ENCODE measurements at regions not wholly inside any gene's neighbourhood (a gene's known extent, or its start where the extent isn't known, plus 50 kb on each side); places are given as distances from the start of the nearest gene placed in this dataset.

DNA sequence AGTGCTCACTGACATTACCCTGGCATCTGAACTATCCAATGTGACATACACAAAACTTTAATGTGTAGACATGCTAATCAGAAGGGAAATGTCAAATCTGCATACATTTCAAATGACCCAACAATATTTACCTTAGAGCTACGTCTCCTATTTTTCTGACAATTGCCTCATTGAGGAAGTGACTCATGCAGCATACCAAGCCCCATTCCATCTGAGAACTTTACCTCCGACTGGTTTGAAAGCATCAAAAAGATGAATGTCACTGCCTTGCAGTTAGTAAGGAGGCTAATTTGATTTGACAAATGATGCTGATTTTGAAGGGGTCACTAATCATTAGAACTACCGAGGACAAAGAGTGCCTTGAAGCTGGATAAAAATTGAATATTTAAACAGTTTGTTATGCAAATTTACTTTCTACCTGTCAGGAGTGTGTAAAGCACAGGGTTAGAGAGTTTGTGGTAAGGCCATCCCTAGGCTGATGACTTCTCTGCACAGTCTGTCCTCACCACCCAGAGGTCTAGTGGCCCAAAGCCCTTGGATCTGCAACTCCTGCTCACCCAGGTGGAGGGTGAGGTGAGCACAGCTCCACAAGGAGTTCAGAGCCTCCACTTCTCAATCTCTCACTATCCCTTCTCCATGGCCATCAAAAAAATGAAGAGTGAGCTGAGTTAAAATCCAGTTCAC, 500.3 kb upstream of the C1orf87 start:
- DNase-seq: peak; percentile 94

DNA sequence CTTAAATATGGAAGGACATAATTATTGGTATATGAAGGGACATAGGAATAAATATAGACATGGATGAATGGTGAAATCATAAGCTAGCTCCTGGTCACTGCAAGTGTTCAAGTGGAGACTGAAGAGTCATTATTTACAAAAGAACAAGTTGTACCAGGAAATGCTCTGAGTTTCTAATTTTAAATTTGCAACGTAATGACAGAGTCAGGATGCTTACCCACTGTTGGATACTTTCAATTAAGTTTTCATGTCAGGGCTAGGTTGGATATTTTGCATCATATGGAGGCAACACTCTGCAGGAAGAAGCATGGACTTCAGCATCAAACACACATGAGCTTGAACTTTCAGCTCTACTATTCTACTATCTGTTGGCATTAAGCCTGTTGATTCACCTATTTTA, 499.6 kb upstream of the C1orf87 start:
- peak; percentile 96 for DNase-seq

DNA sequence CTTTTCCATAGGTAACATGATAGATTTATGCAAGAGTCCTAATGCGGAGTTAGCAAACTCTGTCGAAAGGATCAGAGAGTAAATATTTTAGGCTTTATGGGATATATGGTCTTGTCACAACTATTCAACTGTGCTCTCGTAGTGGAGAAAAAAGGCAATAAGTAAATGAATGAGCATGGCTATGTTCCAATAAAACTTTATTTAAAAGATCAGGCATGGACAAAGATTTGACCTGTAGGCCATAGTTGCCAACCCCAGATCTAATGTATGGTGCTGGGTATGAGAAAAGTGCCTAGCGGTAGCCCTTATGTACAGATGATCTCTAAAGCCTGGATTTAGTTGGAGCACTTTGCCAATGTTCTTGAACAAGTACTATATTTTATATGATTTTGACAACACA, 498.8 kb upstream of the C1orf87 start:
- DNase-seq: peak; percentile 43

DNA sequence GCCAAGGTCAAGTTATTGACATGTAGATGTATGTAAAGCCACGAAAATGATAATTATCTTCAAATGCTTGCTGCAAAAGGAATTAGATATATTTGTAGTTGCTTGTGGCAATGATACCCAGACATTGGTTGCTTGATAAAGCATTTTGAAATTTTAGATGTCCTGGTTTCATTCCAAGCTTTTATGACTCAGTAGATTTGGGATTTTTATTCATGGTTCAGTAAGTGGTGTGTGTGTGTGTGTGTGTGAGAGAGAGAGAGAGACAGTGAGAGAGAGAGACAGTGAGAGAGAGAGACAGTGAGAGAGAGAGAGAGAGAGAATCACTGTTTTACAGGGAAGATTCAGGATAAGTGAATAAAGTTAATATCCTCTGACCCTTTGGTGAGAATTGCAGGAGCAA, 498.2 kb upstream of the C1orf87 start:
- DNase-seq: no peak

DNA sequence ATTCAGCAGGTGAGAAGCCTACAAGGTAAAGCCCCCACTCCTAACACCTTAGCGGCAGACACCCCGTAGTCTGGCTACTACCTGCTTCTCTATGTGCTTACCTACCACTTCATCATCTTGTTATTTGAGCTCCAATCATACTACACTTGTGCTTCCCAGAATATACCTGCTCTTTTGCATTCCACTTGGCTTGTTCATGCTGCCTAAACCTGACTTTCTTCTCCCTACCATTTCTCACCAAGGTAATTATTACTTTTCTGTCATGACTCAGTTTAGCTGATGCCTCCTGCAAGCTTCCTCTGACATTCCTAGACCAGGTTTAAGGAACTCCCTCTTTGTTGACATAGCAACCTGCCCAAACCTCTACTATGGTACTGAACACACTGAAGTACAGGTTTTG, 495.6 kb upstream of the C1orf87 start:
- no peak for DNase-seq

DNA sequence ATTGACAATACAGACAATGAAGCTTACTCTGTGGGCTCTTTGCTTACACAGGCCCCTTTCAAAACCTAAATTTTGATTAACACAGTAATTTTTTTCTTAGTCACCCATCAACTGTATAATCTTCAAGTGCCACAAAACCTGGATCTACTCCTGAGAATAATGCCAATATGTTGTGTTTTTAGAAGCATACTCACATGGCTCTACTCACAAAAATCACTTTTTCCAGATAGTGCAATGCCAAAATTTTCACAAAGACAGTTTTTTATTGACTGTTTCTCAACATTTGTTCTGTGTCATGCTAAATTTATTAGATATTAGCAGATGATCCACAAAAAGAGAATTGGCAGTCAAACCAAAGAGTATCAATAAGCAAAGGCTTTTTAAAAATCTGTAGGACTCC, 493.7 kb upstream of the C1orf87 start:
- DNase-seq: no peak

DNA sequence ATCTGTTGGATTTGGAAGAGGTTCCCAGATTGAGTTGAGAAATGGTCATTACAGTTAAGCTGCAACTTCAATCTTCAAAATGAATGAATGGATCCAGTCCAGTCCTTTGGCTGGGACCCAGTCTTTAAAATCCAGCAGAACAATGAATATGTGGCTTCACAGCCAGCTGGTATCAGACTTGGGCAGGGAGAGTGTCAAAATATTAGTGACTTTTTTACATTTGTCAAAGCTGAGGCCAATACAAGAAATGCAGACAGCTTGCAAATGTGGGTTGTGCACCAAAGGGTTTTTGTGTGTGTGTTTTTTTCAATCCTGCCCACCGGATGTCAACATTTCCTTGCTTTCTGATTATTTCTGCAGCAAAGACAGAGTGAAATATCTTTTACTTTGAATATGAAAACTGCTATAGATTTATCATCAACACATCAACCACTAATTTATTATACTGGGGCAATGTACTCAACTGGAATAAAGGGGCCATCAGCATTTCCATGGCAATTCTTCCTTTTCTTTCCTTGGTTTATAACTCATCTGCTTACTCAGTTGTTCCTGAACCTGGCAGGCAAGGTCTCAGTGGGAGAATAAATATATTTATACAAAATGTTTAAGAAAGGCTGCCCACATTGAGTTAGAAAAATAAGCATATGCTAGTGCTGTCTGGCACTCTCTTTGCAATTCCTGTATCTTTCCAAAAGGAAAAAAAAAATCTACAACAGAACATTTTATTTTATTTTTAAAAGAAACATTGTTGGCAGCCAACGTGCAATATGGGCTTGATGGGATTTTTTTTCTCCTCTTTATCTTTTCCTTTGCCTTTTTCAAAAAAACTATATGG, 491.6 kb upstream of the C1orf87 start:
- no peak for DNase-seq

DNA sequence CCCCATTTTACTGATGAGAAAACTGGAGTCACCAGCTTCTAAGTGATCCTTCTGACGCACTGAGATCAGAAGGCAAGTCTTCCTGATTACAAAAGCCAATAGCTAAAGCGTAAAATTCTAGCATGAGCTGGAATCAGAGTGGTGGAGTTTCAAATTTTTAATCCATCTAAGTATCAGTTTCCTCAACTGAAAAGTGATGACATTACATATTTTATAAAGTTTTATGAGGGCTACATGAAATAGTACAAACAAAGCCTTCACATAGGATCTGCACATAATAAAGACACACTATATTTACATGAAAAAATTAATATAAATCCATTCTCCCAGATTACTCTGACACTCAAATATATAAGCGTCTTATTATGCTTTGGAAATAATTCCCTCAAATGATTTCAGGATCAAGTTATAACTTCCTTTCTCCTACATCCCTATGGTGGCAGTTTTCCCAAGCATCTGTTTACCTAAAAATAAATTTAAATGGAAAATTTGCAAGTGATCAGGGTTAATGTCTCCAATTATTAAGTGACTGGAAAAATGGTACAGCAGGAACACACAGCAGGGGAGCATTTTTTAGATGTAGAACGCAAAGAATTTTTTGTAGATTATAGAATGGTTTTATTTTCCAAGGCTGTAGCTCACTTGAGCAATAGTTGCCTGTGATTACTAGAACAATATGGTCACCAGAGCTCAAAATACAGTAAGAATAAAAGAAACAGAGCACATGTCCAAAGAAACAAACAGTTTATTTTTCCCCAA, 490.4 kb upstream of the C1orf87 start:
- no peak for DNase-seq

DNA sequence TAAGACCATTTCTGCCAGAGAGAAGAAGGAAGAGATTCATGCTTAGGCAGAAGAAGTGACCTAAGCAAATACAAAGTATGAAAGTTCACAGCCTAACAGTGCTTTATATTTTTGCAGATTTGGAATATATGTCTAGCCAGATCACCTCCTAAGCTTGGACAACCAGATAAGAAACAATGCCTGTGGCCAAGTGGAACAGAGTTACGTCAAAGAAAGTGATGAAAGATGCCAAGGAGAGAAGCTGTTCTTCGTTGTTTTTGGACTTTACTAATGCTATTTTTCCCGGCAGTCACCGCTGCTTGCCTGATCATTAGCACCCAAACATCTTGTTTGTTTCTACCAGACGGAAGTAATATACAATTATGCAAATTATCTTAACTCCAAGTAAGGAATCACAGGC, 489.2 kb upstream of the C1orf87 start:
- no peak for DNase-seq

DNA sequence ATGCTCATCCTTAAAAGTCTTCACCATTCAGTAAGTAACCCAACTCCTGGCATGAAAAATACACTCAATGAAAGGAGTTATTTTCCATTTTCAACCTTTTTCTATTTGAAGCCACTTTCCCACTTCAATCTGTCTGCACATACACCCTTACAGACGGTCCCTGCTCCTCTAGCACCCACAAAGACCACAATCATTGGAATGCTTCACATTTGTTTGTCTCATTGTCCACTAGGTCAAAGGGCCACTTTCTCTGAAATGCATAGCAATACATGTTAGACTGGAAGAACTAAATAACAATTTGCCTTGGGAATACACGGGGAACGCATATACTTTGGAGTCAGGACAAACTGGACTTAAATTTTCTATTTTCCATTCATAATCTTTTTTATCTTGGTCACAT, 487.1 kb upstream of the C1orf87 start:
- DNase-seq: no peak

DNA sequence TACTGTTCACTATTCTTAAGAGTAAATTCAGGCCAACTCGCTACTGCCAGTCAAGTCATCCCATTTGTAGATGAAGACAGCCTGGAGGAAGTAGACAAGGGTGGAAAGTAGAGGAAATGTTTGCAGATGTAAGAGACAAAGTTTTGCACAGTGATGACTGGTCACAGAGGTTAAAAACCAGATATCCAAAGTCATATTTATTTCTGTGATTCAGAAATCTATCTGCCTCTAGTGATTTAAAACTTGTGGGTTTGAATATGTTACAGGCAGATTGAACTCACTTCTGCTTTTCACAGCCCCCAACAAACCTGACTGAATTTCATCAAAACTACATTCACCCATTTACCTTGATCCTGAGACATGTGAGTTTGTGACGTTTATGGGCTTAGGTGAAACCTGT, 484.7 kb upstream of the C1orf87 start:
- DNase-seq: no peak

DNA sequence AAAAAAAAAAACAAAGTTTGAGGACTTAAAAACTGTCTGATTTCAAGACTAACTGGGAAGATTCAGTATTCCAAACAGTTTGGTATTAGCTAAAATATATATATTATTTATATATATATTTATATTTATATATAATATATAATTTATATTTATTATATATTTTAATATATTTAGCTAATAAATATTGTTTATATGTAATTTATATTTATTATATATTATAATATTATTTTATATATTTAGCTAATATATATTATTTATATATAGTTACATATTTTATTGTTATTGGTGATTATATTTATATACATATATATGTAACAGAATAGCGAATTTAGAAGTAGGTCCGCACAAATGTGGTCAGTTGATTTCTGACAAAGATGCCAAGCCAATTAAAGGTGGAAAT, 480.2 kb upstream of the C1orf87 start:
- no peak for DNase-seq

DNA sequence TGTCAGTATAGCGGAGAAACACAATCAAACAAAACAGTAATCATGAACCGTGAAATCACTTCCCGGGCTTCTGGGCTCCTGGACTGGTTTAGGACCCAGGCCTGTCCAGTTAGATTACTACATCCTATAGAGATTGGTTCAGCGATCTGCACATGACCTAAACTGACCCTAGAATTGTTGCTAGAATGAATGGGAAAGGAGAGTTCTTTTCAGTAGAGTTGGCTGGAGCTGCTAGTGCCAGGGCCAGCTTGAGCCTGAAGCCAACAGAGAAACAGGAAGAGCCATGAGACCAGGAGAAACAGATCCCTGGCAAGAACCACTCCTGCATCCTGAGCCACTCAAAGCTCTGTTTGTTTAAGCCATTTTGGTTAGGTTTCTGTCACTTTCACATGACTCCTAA, 474.3 kb upstream of the C1orf87 start:
- DNase-seq: peak; percentile 86

DNA sequence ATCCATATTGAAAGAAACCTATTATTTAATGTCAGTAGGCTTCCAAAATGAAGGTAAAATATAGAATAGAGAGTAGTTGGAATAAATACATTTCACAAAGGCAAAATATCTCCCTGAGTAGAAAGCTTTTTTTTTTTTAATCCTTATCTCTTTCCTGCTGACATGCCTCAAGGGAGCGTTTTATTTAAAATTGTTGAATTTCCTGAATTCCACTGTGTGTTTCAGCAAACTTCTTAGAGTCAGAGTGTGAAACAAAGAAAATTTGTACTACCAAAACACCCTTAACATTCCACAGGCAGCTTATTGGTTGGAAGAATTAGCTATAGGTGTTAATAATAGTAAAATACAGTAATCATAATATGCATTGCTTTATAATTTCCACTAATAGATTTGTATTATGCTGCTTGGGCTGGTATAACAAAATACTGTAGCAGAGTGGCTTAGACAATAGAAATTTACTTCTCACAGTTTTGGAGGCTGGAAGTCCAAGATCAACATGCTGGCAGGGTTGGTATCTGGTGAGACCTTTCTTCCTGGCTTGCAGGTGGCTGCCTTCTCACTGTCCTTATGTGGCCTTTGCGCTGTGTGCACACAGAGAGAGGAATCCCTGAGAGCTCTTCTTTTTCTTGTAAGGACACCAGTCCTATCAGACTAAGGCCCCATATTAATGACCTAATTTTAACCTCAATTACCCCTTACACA, 468.4 kb upstream of the C1orf87 start:
- DNase-seq: no peak

DNA sequence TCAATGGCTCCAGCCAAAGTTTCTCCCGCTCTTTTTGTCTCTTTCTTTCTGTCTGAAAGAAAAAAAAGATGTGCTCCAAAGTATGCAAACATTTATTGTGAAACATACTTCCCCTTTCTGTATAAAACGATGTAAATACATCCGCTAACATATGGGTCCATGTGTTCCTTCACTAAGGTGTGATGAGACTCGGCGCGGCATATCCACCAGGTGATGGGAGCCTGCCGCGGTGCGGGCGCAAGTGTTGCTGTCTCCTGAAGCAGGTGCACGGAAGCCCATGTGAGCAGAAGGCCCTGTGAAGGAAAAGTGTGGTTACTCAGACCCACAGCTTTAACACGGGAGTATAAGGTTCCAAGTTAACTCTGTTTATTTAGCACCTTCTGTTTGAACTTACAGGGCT, 466.6 kb upstream of the C1orf87 start:
- no peak for DNase-seq

DNA sequence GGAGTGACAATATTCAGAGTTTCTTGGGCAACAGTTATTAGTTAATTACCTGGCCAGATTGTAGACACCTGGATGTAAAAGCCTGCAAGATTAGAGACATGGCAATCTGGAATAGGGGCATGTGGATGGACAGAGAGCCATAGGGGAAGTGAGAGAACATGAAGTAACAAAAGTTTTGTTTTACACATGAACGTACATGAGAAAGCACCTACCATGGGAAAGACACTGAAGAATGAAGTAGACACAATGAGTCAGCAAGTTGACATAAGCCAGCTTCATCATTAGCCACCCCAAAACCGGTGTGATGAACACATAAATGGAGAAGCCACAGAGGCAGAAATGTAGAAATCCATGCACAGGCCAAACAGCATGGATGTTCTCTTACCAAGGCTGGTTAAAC, 462.1 kb upstream of the C1orf87 start:
- DNase-seq: peak; percentile 36

DNA sequence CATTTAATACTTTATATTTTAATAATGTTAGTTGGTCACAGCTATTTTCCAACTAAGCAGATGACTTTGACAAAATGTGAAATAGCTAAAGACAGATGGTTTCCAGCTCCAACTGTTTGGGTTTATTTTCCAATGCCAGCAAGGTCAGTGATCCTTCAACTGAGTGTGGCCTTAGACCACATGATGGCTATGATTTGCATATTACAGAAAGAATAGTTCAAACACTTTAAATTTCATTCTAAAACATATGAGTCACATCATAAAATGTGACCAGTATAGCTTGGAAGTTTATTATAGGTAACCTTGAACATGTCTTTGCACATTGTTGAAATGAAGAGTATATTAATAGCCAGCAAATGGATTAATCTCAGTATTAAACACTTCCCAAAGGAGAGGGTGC, 454.0 kb upstream of the C1orf87 start:
- no peak for DNase-seq

DNA sequence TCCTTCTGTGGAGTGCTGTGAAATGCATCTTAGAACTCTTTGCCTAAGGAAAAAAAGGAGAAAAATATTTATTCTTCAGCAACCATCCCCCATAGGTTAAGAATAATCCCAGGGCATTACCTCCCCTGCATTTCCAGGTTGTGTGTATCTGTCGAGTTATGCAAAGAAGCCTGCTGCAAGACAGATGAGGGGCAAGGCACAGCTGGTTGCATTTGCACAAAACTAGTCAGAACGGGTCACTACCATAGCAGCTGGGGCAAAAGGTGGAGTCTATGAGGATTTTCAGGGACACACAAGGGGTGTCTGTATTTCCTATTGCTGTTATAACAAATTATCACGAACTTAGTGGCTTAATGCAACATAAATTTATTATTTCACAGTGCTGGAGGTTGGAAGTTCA, 443.4 kb upstream of the C1orf87 start:
- DNase-seq: no peak

DNA sequence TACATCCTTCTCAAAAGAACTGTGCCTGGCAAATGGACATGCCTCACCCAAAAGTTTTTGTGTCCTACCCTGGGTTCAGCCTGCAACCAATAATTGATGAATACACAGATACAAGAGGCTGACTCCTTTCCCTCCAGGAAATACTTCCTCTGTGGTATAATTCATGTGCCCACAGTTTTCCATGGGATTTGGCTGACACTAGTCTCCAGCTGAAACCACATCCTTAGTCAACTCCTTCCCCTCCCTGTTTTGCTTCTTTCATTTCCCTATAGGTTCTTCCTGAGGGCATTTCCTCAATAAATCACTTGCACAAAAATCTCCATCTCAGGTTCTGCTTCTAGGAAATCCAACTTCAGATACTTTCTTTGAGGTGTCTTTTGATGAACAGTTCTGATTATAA, 436.6 kb upstream of the C1orf87 start:
- DNase-seq: peak; percentile 13

DNA sequence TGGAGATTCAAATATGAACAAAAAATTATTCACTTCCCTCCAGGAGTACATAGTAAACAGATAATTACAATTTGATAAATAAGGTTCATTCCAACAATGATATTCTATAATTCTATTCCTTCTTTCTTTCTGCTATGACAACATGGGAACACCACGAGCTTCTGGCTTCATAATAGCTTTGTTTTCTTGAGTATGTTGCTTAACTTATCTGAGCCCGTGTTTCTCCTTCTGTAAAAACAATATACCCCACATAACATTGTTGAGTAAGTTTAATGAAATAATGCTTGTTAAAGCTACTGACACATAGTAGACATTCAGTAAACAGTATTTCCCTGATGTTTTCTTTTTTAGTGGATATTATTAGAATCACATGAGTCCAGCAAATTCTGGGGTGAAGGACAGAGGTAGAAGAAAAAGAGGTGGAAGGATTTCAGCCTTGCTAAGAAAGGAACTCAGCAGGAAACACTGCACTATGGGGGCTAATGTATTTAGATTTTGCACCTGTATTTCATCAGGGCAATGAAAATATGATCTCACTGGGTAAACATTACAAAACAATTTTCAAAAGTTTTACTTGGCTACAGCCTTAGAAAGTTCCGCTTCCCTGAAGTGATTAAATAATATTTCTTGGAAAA, 430.8 kb upstream of the C1orf87 start:
- DNase-seq: peak; percentile 23

DNA sequence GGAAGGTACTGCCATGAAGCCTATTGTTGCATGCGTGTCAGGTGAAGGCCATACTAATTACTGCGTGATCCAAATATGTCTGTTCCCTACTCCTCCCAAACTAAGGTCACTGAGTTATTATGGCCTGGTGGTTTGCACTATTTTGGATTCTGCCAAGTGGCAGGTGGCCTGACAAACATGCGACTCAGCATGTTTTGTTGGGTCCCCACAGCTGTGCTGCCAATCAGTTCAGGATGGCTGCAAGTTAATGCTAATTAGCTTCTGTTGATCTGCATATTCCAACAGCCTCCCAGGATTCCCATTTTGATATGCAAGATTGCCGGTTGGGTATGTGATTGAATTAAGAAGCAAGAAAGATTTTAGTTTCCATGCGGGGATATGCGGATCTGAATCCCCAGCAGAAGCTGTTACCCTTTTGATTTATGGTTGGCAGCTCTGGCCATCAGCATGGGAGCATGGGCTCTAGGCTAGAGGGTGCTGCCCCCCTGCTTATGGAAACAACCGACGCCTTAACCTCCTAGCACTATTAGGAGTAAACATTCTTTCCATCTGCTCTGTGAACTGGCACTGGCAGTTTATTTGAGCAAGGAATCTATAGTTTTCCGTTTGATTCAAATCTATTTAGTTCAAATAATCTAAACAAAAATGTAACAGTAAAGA, 429.8 kb upstream of the C1orf87 start:
- no peak for DNase-seq

DNA sequence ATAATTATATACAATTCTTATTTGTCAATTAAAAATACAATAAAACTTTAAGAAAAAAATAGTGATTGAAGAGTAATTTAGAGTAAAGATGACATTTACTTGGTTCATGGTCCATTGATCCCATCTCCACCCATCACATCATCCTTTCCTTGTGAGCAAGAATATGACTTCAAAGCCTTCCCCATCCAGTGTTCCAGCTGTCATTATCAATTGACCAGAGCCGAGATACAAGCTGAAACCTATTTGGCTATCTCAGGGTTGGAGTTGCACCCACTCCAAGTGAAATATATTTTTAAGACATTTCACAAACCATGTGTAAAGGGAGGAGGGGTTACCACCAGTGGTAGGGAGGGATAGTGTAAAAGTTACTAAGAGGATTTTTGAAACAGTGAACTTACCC, 428.9 kb upstream of the C1orf87 start:
- no peak for DNase-seq
